ENCODE measurements at regions not wholly inside any gene's neighbourhood (a gene's known extent, or its start where the extent isn't known, plus 50 kb on each side); places are given as distances from the start of the nearest gene placed in this dataset.

- no peak overlapping the region for H3K4me3 ChIP-seq (ENCODE audit: low read depth in 1 of 3, low read length in 3 of 3)
- FAIRE-seq (no peak), DNase-seq (no peak)
- peaks cover 0 to 2% (median 0%) of the 10 kb centered on the region in 3 donors for H3K27me3 ChIP-seq (ENCODE audit: control insufficient read depth in 3 of 3, insufficient read depth in 3 of 3, low read length in 3 of 3)
- no peaks in the 10 kb centered on the region for H3K9me3 ChIP-seq (ENCODE audit: control insufficient read depth in 2 of 2, insufficient read depth in 1 of 2, low read depth in 1 of 2, low read length in 1 of 2)
- no peaks in the 10 kb centered on the region for H3K4me1 ChIP-seq (ENCODE audit: control insufficient read depth in 3 of 3, insufficient read depth in 2 of 3, low read depth in 1 of 3, low read length in 2 of 3)
- 63 to 68% (median 67%) methylated on average over 4 of the region's 4 CpGs for WGBS, 3 donors
- H3K36me3 ChIP-seq (ENCODE audit: control insufficient read depth in 3 of 3, insufficient read depth in 2 of 3, low read depth in 1 of 3, low read length in 3 of 3): no peaks in the 10 kb centered on the region
- H3K27ac ChIP-seq (ENCODE audit: low read depth in 1 of 3, low read length in 2 of 3): no peak overlapping the region
These were observed 104.3 kb upstream of the FSTL4 start for GRCh38 chr5:133716532-133717183.

- H3K4me1 ChIP-seq (ENCODE audit: control insufficient read depth in 3 of 3, insufficient read depth in 2 of 3, low read depth in 1 of 3, low read length in 2 of 3): no peaks in the 10 kb centered on the region
- DNase-seq: no peak
- no peak for FAIRE-seq
- peaks cover 0 to 2% (median 0%) of the 10 kb centered on the region in 3 donors for H3K27me3 ChIP-seq (ENCODE audit: control insufficient read depth in 3 of 3, insufficient read depth in 3 of 3, low read length in 3 of 3)
- WGBS, 3 donors: 72 to 87% (median 79%) methylated on average over 5 of the region's 5 CpGs
- no peak overlapping the region for H3K27ac ChIP-seq (ENCODE audit: low read depth in 1 of 3, low read length in 2 of 3)
- H3K4me3 ChIP-seq (ENCODE audit: low read depth in 1 of 3, low read length in 3 of 3): no peak overlapping the region
- H3K9me3 ChIP-seq (ENCODE audit: control insufficient read depth in 2 of 2, insufficient read depth in 1 of 2, low read depth in 1 of 2, low read length in 1 of 2): no peaks in the 10 kb centered on the region
- no peaks in the 10 kb centered on the region for H3K36me3 ChIP-seq (ENCODE audit: control insufficient read depth in 3 of 3, insufficient read depth in 2 of 3, low read depth in 1 of 3, low read length in 3 of 3)
These were observed 103.3 kb upstream of the FSTL4 start for GRCh38 chr5:133715616-133716015.

GRCh38 chr5:133715216-133715615 is 102.9 kb upstream of the FSTL4 start:
- H3K4me1 ChIP-seq (ENCODE audit: control insufficient read depth in 3 of 3, insufficient read depth in 2 of 3, low read depth in 1 of 3, low read length in 2 of 3): no peaks in the 10 kb centered on the region
- H3K36me3 ChIP-seq (ENCODE audit: control insufficient read depth in 3 of 3, insufficient read depth in 2 of 3, low read depth in 1 of 3, low read length in 3 of 3): no peaks in the 10 kb centered on the region
- peaks cover 0 to 2% (median 0%) of the 10 kb centered on the region in 3 donors for H3K27me3 ChIP-seq (ENCODE audit: control insufficient read depth in 3 of 3, insufficient read depth in 3 of 3, low read length in 3 of 3)
- H3K9me3 ChIP-seq (ENCODE audit: control insufficient read depth in 2 of 2, insufficient read depth in 1 of 2, low read depth in 1 of 2, low read length in 1 of 2): no peaks in the 10 kb centered on the region
- H3K4me3 ChIP-seq (ENCODE audit: low read depth in 1 of 3, low read length in 3 of 3): no peak overlapping the region
- FAIRE-seq (no peak), DNase-seq (no peak)
- no peak overlapping the region for H3K27ac ChIP-seq (ENCODE audit: low read depth in 1 of 3, low read length in 2 of 3)

- 67 to 76% (median 71%) methylated on average over 12 of the region's 12 CpGs for WGBS, 3 donors
- FAIRE-seq (no peak), DNase-seq (no peak)
- H3K9me3 ChIP-seq (ENCODE audit: control insufficient read depth in 2 of 2, insufficient read depth in 1 of 2, low read depth in 1 of 2, low read length in 1 of 2): no peaks in the 10 kb centered on the region
- no peak overlapping the region for H3K4me3 ChIP-seq (ENCODE audit: low read depth in 1 of 3, low read length in 3 of 3)
- H3K4me1 ChIP-seq (ENCODE audit: control insufficient read depth in 3 of 3, insufficient read depth in 2 of 3, low read depth in 1 of 3, low read length in 2 of 3): no peaks in the 10 kb centered on the region
- H3K36me3 ChIP-seq (ENCODE audit: control insufficient read depth in 3 of 3, insufficient read depth in 2 of 3, low read depth in 1 of 3, low read length in 3 of 3): no peaks in the 10 kb centered on the region
- peaks cover 0 to 2% (median 0%) of the 10 kb centered on the region in 3 donors for H3K27me3 ChIP-seq (ENCODE audit: control insufficient read depth in 3 of 3, insufficient read depth in 3 of 3, low read length in 3 of 3)
- no peak overlapping the region for H3K27ac ChIP-seq (ENCODE audit: low read depth in 1 of 3, low read length in 2 of 3)
These were observed 102.0 kb upstream of the FSTL4 start for GRCh38 chr5:133714161-133714915.

- FAIRE-seq (no peak), DNase-seq (no peak)
- Histone ChIP-seq H3K4me1 (ENCODE audit: control insufficient read depth in 3 of 3, insufficient read depth in 2 of 3, low read depth in 1 of 3, low read length in 2 of 3) (no peaks in the 10 kb centered on the region), H3K9me3 (ENCODE audit: control insufficient read depth in 2 of 2, insufficient read depth in 1 of 2, low read depth in 1 of 2, low read length in 1 of 2) (no peaks in the 10 kb centered on the region), H3K27me3 (ENCODE audit: control insufficient read depth in 3 of 3, insufficient read depth in 3 of 3, low read length in 3 of 3) (peaks cover 0 to 2% (median 0%) of the 10 kb centered on the region in 3 donors), H3K4me3 (ENCODE audit: low read depth in 1 of 3, low read length in 3 of 3) (no peak overlapping the region), H3K27ac (ENCODE audit: low read depth in 1 of 3, low read length in 2 of 3) (no peak overlapping the region), H3K36me3 (ENCODE audit: control insufficient read depth in 3 of 3, insufficient read depth in 2 of 3, low read depth in 1 of 3, low read length in 3 of 3) (no peaks in the 10 kb centered on the region)
- 68 to 80% (median 72%) methylated on average over 6 of the region's 6 CpGs for WGBS, 3 donors
These were observed 101.4 kb upstream of the FSTL4 start for GRCh38 chr5:133713751-133714150.

- Histone ChIP-seq H3K4me3 (ENCODE audit: low read depth in 1 of 3, low read length in 3 of 3) (no peak overlapping the region), H3K36me3 (ENCODE audit: control insufficient read depth in 3 of 3, insufficient read depth in 2 of 3, low read depth in 1 of 3, low read length in 3 of 3) (no peaks in the 10 kb centered on the region), H3K4me1 (ENCODE audit: control insufficient read depth in 3 of 3, insufficient read depth in 2 of 3, low read depth in 1 of 3, low read length in 2 of 3) (no peaks in the 10 kb centered on the region), H3K27me3 (ENCODE audit: control insufficient read depth in 3 of 3, insufficient read depth in 3 of 3, low read length in 3 of 3) (peaks cover 0 to 2% (median 0%) of the 10 kb centered on the region in 3 donors), H3K27ac (ENCODE audit: low read depth in 1 of 3, low read length in 2 of 3) (no peak overlapping the region), H3K9me3 (ENCODE audit: control insufficient read depth in 2 of 2, insufficient read depth in 1 of 2, low read depth in 1 of 2, low read length in 1 of 2) (no peaks in the 10 kb centered on the region)
- FAIRE-seq (no peak), DNase-seq (no peak)
These were observed 100.9 kb upstream of the FSTL4 start for GRCh38 chr5:133713209-133713608.

- FAIRE-seq: no peak
These were observed 100.2 kb upstream of the FSTL4 start for GRCh38 chr5:133712562-133712961.

GRCh38 chr5:133709209-133709725 is 96.9 kb upstream of the FSTL4 start:
- H3K27ac ChIP-seq (ENCODE audit: low read depth in 1 of 3, low read length in 2 of 3): no peak overlapping the region
- H3K27me3 ChIP-seq (ENCODE audit: control insufficient read depth in 3 of 3, insufficient read depth in 3 of 3, low read length in 3 of 3): peaks cover 0 to 2% (median 0%) of the 10 kb centered on the region in 3 donors
- no peaks in the 10 kb centered on the region for H3K4me1 ChIP-seq (ENCODE audit: control insufficient read depth in 3 of 3, insufficient read depth in 2 of 3, low read depth in 1 of 3, low read length in 2 of 3)
- H3K36me3 ChIP-seq (ENCODE audit: control insufficient read depth in 3 of 3, insufficient read depth in 2 of 3, low read depth in 1 of 3, low read length in 3 of 3): no peaks in the 10 kb centered on the region
- 29 to 34% (median 31%) methylated on average over 2 of the region's 2 CpGs for WGBS, 3 donors
- no peak overlapping the region for H3K4me3 ChIP-seq (ENCODE audit: low read depth in 1 of 3, low read length in 3 of 3)
- no peaks in the 10 kb centered on the region for H3K9me3 ChIP-seq (ENCODE audit: control insufficient read depth in 2 of 2, insufficient read depth in 1 of 2, low read depth in 1 of 2, low read length in 1 of 2)
- no peak for DNase-seq
- FAIRE-seq: no peak

More at GRCh38 chr5:133712562-133712961, 100.2 kb upstream of the FSTL4 start:
- Histone ChIP-seq H3K27ac (ENCODE audit: low read depth in 1 of 3, low read length in 2 of 3) (no peak overlapping the region), H3K4me1 (ENCODE audit: control insufficient read depth in 3 of 3, insufficient read depth in 2 of 3, low read depth in 1 of 3, low read length in 2 of 3) (no peaks in the 10 kb centered on the region), H3K36me3 (ENCODE audit: control insufficient read depth in 3 of 3, insufficient read depth in 2 of 3, low read depth in 1 of 3, low read length in 3 of 3) (no peaks in the 10 kb centered on the region), H3K4me3 (ENCODE audit: low read depth in 1 of 3, low read length in 3 of 3) (no peak overlapping the region), H3K27me3 (ENCODE audit: control insufficient read depth in 3 of 3, insufficient read depth in 3 of 3, low read length in 3 of 3) (peaks cover 0 to 2% (median 0%) of the 10 kb centered on the region in 3 donors), H3K9me3 (ENCODE audit: control insufficient read depth in 2 of 2, insufficient read depth in 1 of 2, low read depth in 1 of 2, low read length in 1 of 2) (no peaks in the 10 kb centered on the region)
- no peak for DNase-seq
- 60 to 71% (median 71%) methylated on average over 7 of the region's 7 CpGs for WGBS, 3 donors
